WTC11 (cell line): ENCODE measurements at regions not wholly inside any gene's neighbourhood (a gene's known extent, or its start where the extent isn't known, plus 50 kb on each side); places are given as distances from the start of the nearest gene placed in this dataset.

Source experiments
- ATAC-seq: fragments of 200-7000 bp; cut with Tn5 transposase; 2 replicates; pipeline ENCODE4 v1.10.0; 2021; ENCODE audit warnings: mild to moderate bottlenecking, moderate library complexity
- CTCF ChIA-PET: fragments of 300-600 bp; sonication (Branson Sonifier 250); formaldehyde crosslinking; loops from one replicate; lab custom pipeline; 2021; ENCODE audit warnings: antibody characterized with exemption; lab: Charles Lee
- POLR2A ChIA-PET: fragments of 350-600 bp; sonication (Branson Sonifier 250); formaldehyde crosslinking; loops from one replicate; lab custom pipeline; 2021; ENCODE audit warnings: antibody characterized with exemption; lab: Charles Lee
- DNase-seq: peaks from one replicate; pipeline ENCODE4 v3.0.0; 2021; ENCODE audit warnings: low spot score
- H3K27ac Mint-ChIP-seq: 2 replicates; pipeline ENCODE4 v1.8.0; 2021; ENCODE audit warnings: mixed read lengths
- H3K27me3 Mint-ChIP-seq: 2 replicates; pipeline ENCODE4 v1.8.0; 2021; ENCODE audit warnings: low read depth, mild to moderate bottlenecking, moderate library complexity, mixed read lengths
- H3K36me3 Mint-ChIP-seq: 2 replicates; pipeline ENCODE4 v1.8.0; 2021; ENCODE audit warnings: mixed read lengths
- H3K4me1 Mint-ChIP-seq: 2 replicates; pipeline ENCODE4 v1.8.0; 2022; ENCODE audit warnings: mixed read lengths
- H3K4me3 Mint-ChIP-seq: 2 replicates; pipeline ENCODE4 v1.8.0; 2021; ENCODE audit warnings: mild to moderate bottlenecking, moderate library complexity, mixed read lengths
- H3K9me3 Mint-ChIP-seq: 2 replicates; pipeline ENCODE4 v1.8.0; 2021; ENCODE audit warnings: mixed read lengths
- CBFB ChIP-seq: sonication (generic); formaldehyde crosslinking; IDR thresholded peaks from 2 replicates; pipeline ENCODE4 v1.8.1; 2022; ENCODE audit warnings: mild to moderate bottlenecking, low read depth, missing genetic modification reagents
- ELF4 ChIP-seq: sonication (generic); formaldehyde crosslinking; IDR thresholded peaks from 2 replicates; pipeline ENCODE4 v1.8.1; 2022; ENCODE audit warnings: low read depth, mild to moderate bottlenecking, moderate library complexity, missing genetic modification reagents
- EMX1 ChIP-seq: fragments of 250-450 bp; sonication (Bioruptor Pico); IDR thresholded peaks from 2 replicates; pipeline ENCODE4 v1.8.0; 2021; ENCODE audit warnings: mild to moderate bottlenecking
- ESRRA ChIP-seq: sonication (generic); formaldehyde crosslinking; IDR thresholded peaks from 2 replicates; pipeline ENCODE4 v1.8.1; 2022; ENCODE audit warnings: mild to moderate bottlenecking, missing genetic modification reagents, borderline replicate concordance
- IRF2 ChIP-seq: sonication (generic); formaldehyde crosslinking; IDR thresholded peaks from 2 replicates; pipeline ENCODE4 v1.8.0; 2022; ENCODE audit warnings: low read depth, missing genetic modification reagents, borderline replicate concordance
- JAZF1 ChIP-seq: fragments of 250-450 bp; sonication (Bioruptor Pico); IDR thresholded peaks from 2 replicates; pipeline ENCODE4 v1.9.0; 2021; ENCODE audit warnings: moderate library complexity, mild to moderate bottlenecking, inconsistent platforms
- KAT7 ChIP-seq: sonication (generic); formaldehyde crosslinking; IDR thresholded peaks from 2 replicates; pipeline ENCODE4 v1.8.1; 2023; ENCODE audit warnings: missing genetic modification reagents, mild to moderate bottlenecking, borderline replicate concordance
- NFYB ChIP-seq: sonication (generic); formaldehyde crosslinking; conservative IDR thresholded peaks from 2 replicates; pipeline ENCODE4 v1.8.0; 2022; ENCODE audit warnings: low read depth, missing genetic modification reagents
- NR2C2 ChIP-seq: sonication (generic); formaldehyde crosslinking; IDR thresholded peaks from 2 replicates; pipeline ENCODE4 v1.8.0; 2022; ENCODE audit warnings: mild to moderate bottlenecking, missing genetic modification reagents
- PRRX2 ChIP-seq: fragments of 250-450 bp; sonication (Bioruptor Pico); IDR thresholded peaks from 2 replicates; pipeline ENCODE4 v1.8.0; 2021; ENCODE audit warnings: mild to moderate bottlenecking
- SOX15 ChIP-seq: fragments of 250-450 bp; sonication (Bioruptor Pico); IDR thresholded peaks from 2 replicates; pipeline ENCODE4 v1.9.0; 2021; ENCODE audit warnings: mild to moderate bottlenecking
- SP1 ChIP-seq: sonication (generic); formaldehyde crosslinking; conservative IDR thresholded peaks from 2 replicates; pipeline ENCODE4 v1.8.1; 2022; ENCODE audit warnings: missing genetic modification reagents
- TEAD1 ChIP-seq: sonication (generic); formaldehyde crosslinking; IDR thresholded peaks from 2 replicates; pipeline ENCODE4 v1.8.0; 2022; ENCODE audit warnings: mild to moderate bottlenecking, missing genetic modification reagents
- TP53 ChIP-seq: sonication (generic); formaldehyde crosslinking; IDR thresholded peaks from 2 replicates; pipeline ENCODE4 v1.8.1; 2023; ENCODE audit warnings: mild to moderate bottlenecking, missing genetic modification reagents
- ZNF425 ChIP-seq: fragments of 250-450 bp; sonication (Bioruptor Pico); conservative IDR thresholded peaks from 2 replicates; pipeline ENCODE4 v1.9.0; 2021; ENCODE audit warnings: mild to moderate bottlenecking
- ZNF512 ChIP-seq: sonication (generic); formaldehyde crosslinking; IDR thresholded peaks from 2 replicates; pipeline ENCODE4 v1.8.1; 2022; ENCODE audit warnings: missing genetic modification reagents, borderline replicate concordance
- TF ChIP-seq, protein P1 (sequence below): fragments of 250-450 bp; sonication (Bioruptor Pico); IDR thresholded peaks from 2 replicates; pipeline ENCODE4 v1.8.0; 2021; ENCODE audit warnings: mild to moderate bottlenecking
- TF ChIP-seq, protein P2 (sequence below): sonication (generic); formaldehyde crosslinking; IDR thresholded peaks from 2 replicates; pipeline ENCODE4 v1.8.1; 2023; ENCODE audit warnings: mild to moderate bottlenecking, missing genetic modification reagents, borderline replicate concordance
- TF ChIP-seq, protein P3 (sequence below): sonication (generic); formaldehyde crosslinking; conservative IDR thresholded peaks from 2 replicates; pipeline ENCODE4 v1.8.1; 2022; ENCODE audit warnings: mild to moderate bottlenecking, missing genetic modification reagents

DNA sequence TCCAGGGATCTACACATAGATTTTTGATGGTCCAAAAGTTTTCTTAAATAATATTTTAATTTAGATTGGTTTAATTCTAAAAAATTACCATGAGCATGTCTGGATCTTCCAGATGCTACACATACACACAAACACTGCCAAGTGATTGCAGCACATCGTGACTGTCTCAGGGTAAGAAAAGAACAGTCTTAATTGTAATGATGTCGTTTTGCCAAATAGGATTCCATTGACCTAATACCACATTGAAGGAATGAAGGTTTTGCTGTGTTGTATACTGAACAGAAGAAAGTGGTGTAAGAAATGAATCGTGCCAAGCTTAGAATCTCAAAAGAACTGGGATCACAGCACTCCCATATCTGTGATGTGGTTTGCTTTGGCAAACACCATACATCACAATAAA is 633.3 kb upstream of the CAMK1G start:
- peaks cover 6% of the 10 kb centered on the region for H3K4me1 Mint-ChIP-seq
- CTCF ChIA-PET: no interaction called here
- no peaks in the 10 kb centered on the region for H3K27me3 Mint-ChIP-seq

GRCh38 chr1:208951026-208951525 is 632.4 kb upstream of the CAMK1G start:
- ChIA-PET CTCF (interaction anchor here (1.6 kb wide), 1 partner anchor 257 kb away, joined by 4 read pairs; no protein-coding TSS in a partner anchor), POLR2A (no interaction called here)
- TF ChIP-seq SP1 (CRISPR knock-in tag) (no peak), TEAD1 (CRISPR knock-in tag) (no peak), ZNF425 (no peak)
- TF ChIP-seq, protein P1, sequence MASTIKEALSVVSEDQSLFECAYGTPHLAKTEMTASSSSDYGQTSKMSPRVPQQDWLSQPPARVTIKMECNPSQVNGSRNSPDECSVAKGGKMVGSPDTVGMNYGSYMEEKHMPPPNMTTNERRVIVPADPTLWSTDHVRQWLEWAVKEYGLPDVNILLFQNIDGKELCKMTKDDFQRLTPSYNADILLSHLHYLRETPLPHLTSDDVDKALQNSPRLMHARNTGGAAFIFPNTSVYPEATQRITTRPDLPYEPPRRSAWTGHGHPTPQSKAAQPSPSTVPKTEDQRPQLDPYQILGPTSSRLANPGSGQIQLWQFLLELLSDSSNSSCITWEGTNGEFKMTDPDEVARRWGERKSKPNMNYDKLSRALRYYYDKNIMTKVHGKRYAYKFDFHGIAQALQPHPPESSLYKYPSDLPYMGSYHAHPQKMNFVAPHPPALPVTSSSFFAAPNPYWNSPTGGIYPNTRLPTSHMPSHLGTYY (CRISPR knock-in tag): no peak
- peaks cover 6% of the 10 kb centered on the region for H3K9me3 Mint-ChIP-seq
- DNase-seq (no peak), ATAC-seq (no peak)
- no peaks in the 10 kb centered on the region for H3K27me3 Mint-ChIP-seq
- H3K36me3 Mint-ChIP-seq: no peaks in the 10 kb centered on the region
- H3K4me1 Mint-ChIP-seq: peaks cover 9% of the 10 kb centered on the region
- no peak overlapping the region for H3K27ac Mint-ChIP-seq
- H3K4me3 Mint-ChIP-seq: no peak overlapping the region

More for the DNA sequence above, 633.3 kb upstream of the CAMK1G start:
- TF ChIP-seq JAZF1 (CRISPR knock-in tag): no peak
- TF ChIP-seq, protein P2, sequence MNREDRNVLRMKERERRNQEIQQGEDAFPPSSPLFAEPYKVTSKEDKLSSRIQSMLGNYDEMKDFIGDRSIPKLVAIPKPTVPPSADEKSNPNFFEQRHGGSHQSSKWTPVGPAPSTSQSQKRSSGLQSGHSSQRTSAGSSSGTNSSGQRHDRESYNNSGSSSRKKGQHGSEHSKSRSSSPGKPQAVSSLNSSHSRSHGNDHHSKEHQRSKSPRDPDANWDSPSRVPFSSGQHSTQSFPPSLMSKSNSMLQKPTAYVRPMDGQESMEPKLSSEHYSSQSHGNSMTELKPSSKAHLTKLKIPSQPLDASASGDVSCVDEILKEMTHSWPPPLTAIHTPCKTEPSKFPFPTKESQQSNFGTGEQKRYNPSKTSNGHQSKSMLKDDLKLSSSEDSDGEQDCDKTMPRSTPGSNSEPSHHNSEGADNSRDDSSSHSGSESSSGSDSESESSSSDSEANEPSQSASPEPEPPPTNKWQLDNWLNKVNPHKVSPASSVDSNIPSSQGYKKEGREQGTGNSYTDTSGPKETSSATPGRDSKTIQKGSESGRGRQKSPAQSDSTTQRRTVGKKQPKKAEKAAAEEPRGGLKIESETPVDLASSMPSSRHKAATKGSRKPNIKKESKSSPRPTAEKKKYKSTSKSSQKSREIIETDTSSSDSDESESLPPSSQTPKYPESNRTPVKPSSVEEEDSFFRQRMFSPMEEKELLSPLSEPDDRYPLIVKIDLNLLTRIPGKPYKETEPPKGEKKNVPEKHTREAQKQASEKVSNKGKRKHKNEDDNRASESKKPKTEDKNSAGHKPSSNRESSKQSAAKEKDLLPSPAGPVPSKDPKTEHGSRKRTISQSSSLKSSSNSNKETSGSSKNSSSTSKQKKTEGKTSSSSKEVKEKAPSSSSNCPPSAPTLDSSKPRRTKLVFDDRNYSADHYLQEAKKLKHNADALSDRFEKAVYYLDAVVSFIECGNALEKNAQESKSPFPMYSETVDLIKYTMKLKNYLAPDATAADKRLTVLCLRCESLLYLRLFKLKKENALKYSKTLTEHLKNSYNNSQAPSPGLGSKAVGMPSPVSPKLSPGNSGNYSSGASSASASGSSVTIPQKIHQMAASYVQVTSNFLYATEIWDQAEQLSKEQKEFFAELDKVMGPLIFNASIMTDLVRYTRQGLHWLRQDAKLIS (CRISPR knock-in tag): no peak
- TF ChIP-seq, protein P3, sequence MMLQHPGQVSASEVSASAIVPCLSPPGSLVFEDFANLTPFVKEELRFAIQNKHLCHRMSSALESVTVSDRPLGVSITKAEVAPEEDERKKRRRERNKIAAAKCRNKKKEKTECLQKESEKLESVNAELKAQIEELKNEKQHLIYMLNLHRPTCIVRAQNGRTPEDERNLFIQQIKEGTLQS: no peak
- TF ChIP-seq CBFB (CRISPR knock-in tag): no peak
- TF ChIP-seq PRRX2 (CRISPR knock-in tag): no peak
- TF ChIP-seq ESRRA (CRISPR knock-in tag): no peak
- no peak for TF ChIP-seq NFYB (CRISPR knock-in tag)
- no peak for TF ChIP-seq SOX15
- TF ChIP-seq EMX1 (CRISPR knock-in tag): no peak
- no peak for TF ChIP-seq IRF2 (CRISPR knock-in tag)
- no peak for TF ChIP-seq ZNF512 (CRISPR knock-in tag)
- no peak for TF ChIP-seq KAT7 (CRISPR knock-in tag)
- no peak for TF ChIP-seq NR2C2 (CRISPR knock-in tag)
- TF ChIP-seq ELF4: no peak
- no peak for TF ChIP-seq TP53
- Mint-ChIP-seq H3K4me3 (no peak overlapping the region), H3K9me3 (peaks cover 4% of the 10 kb centered on the region; the same call in 1 of the 2 replicates), H3K27ac (no peak overlapping the region), H3K36me3 (no peaks in the 10 kb centered on the region)
- no peak for ATAC-seq
- DNase-seq: no peak
- POLR2A ChIA-PET: no interaction called here
